ENCODE measurements at regions not wholly inside any gene's neighbourhood (a gene's known extent, or its start where the extent isn't known, plus 50 kb on each side); places are given as distances from the start of the nearest gene placed in this dataset.
"Not testable (repeated sequence)": the region's sequence is repeated elsewhere in the genome, so short reads cannot be mapped to it uniquely, and the experiment has no call there.

GRCh38 chr4:141335166-141335565 lies 114.5 kb downstream of the ZNF330 start:
- DNase-seq (ENCODE audit: low read depth, low spot score), result no peak
- in situ Hi-C loops (cut with HindIII; ENCODE audit: low pct_unique_long_range_greater_than_20kb, low sequenced_read_pairs), result no loop called here

GRCh38 chr4:141338238-141338637 lies 117.5 kb downstream of the ZNF330 start:
- DNase-seq (ENCODE audit: low read depth, low spot score), result no peak
- in situ Hi-C loops (cut with HindIII; ENCODE audit: low pct_unique_long_range_greater_than_20kb, low sequenced_read_pairs), result no loop called here

GRCh38 chr4:141339391-141339790 lies 118.7 kb downstream of the ZNF330 start:
- no peak for DNase-seq (ENCODE audit: low read depth, low spot score)
- in situ Hi-C loops (cut with HindIII; ENCODE audit: low pct_unique_long_range_greater_than_20kb, low sequenced_read_pairs), result no loop called here

GRCh38 chr4:141339966-141340365 lies 119.3 kb downstream of the ZNF330 start:
- in situ Hi-C loops (cut with HindIII; ENCODE audit: low pct_unique_long_range_greater_than_20kb, low sequenced_read_pairs), result no loop called here
- DNase-seq (ENCODE audit: low read depth, low spot score), result no peak

- no peak for DNase-seq (ENCODE audit: low read depth, low spot score)
- in situ Hi-C loops (cut with HindIII; ENCODE audit: low pct_unique_long_range_greater_than_20kb, low sequenced_read_pairs), result no loop called here
Observed at GRCh38 chr4:141340458-141340857, 119.8 kb downstream of the ZNF330 start.

GRCh38 chr4:141346144-141346543 lies 125.4 kb downstream of the ZNF330 start:
- in situ Hi-C loops (cut with HindIII; ENCODE audit: low pct_unique_long_range_greater_than_20kb, low sequenced_read_pairs), result no loop called here
- peak; percentile 68 for DNase-seq (ENCODE audit: low read depth, low spot score)

GRCh38 chr4:141347684-141348083 lies 127.0 kb downstream of the ZNF330 start:
- in situ Hi-C loops (cut with HindIII; ENCODE audit: low pct_unique_long_range_greater_than_20kb, low sequenced_read_pairs), result no loop called here
- no peak for DNase-seq (ENCODE audit: low read depth, low spot score)

GRCh38 chr4:141348125-141348524 lies 127.4 kb downstream of the ZNF330 start:
- in situ Hi-C loops (cut with HindIII; ENCODE audit: low pct_unique_long_range_greater_than_20kb, low sequenced_read_pairs), result no loop called here
- peak; percentile 9 for DNase-seq (ENCODE audit: low read depth, low spot score)

GRCh38 chr4:141348573-141348972 lies 127.9 kb downstream of the ZNF330 start:
- no peak for DNase-seq (ENCODE audit: low read depth, low spot score)
- in situ Hi-C loops (cut with HindIII; ENCODE audit: low pct_unique_long_range_greater_than_20kb, low sequenced_read_pairs), result no loop called here

GRCh38 chr4:141349236-141349635 lies 128.5 kb downstream of the ZNF330 start:
- no peak for DNase-seq (ENCODE audit: low read depth, low spot score)
- in situ Hi-C loops (cut with HindIII; ENCODE audit: low pct_unique_long_range_greater_than_20kb, low sequenced_read_pairs), result no loop called here

GRCh38 chr4:141350122-141350905 lies 129.6 kb downstream of the ZNF330 start:
- in situ Hi-C loops (cut with HindIII; ENCODE audit: low pct_unique_long_range_greater_than_20kb, low sequenced_read_pairs), result no loop called here

GRCh38 chr4:141352331-141352730 lies 131.6 kb downstream of the ZNF330 start:
- no peak for DNase-seq (ENCODE audit: low read depth, low spot score)
- in situ Hi-C loops (cut with HindIII; ENCODE audit: low pct_unique_long_range_greater_than_20kb, low sequenced_read_pairs), result no loop called here

More at GRCh38 chr4:141350122-141350905, 129.6 kb downstream of the ZNF330 start:
- peak; percentile 65 for DNase-seq (ENCODE audit: low read depth, low spot score)

- in situ Hi-C loops (cut with HindIII; ENCODE audit: low pct_unique_long_range_greater_than_20kb, low sequenced_read_pairs), result no loop called here
- DNase-seq (ENCODE audit: low read depth, low spot score), result peak; percentile 23
Observed at GRCh38 chr4:141352909-141353525, 132.3 kb downstream of the ZNF330 start.

- in situ Hi-C loops (cut with HindIII; ENCODE audit: low pct_unique_long_range_greater_than_20kb, low sequenced_read_pairs), result no loop called here
Observed at GRCh38 chr4:141356321-141356962, 135.7 kb downstream of the ZNF330 start.

GRCh38 chr4:141356963-141357335 lies 136.3 kb downstream of the ZNF330 start:
- DNase-seq (ENCODE audit: low read depth, low spot score), result peak; percentile 79
- in situ Hi-C loops (cut with HindIII; ENCODE audit: low pct_unique_long_range_greater_than_20kb, low sequenced_read_pairs), result no loop called here

More at GRCh38 chr4:141356321-141356962, 135.7 kb downstream of the ZNF330 start:
- DNase-seq (ENCODE audit: low read depth, low spot score), result no peak

GRCh38 chr4:141368241-141368640 lies 147.5 kb downstream of the ZNF330 start:
- in situ Hi-C loops (cut with HindIII; ENCODE audit: low pct_unique_long_range_greater_than_20kb, low sequenced_read_pairs); DNase-seq (ENCODE audit: low read depth, low spot score): not testable (repeated sequence)

- no peak for DNase-seq (ENCODE audit: low read depth, low spot score)
- in situ Hi-C loops (cut with HindIII; ENCODE audit: low pct_unique_long_range_greater_than_20kb, low sequenced_read_pairs), result no loop called here
Observed at GRCh38 chr4:141371206-141371605, 150.5 kb downstream of the ZNF330 start.

GRCh38 chr4:141375855-141376254 lies 155.2 kb downstream of the ZNF330 start:
- in situ Hi-C loops (cut with HindIII; ENCODE audit: low pct_unique_long_range_greater_than_20kb, low sequenced_read_pairs), result no loop called here
- peak; percentile 59 for DNase-seq (ENCODE audit: low read depth, low spot score)

GRCh38 chr4:141376769-141377168 lies 156.1 kb downstream of the ZNF330 start:
- in situ Hi-C loops (cut with HindIII; ENCODE audit: low pct_unique_long_range_greater_than_20kb, low sequenced_read_pairs), result no loop called here
- no peak for DNase-seq (ENCODE audit: low read depth, low spot score)

Measured in SK-MEL-5 (cell line).